DMS53 treated with DMSO at 0.1 percent for 48 hours (cell line): ENCODE measurements at regions not wholly inside any gene's neighbourhood (a gene's known extent, or its start where the extent isn't known, plus 50 kb on each side); places are given as distances from the start of the nearest gene placed in this dataset.
"Not testable (repeated sequence)": the region's sequence is repeated elsewhere in the genome, so short reads cannot be mapped to it uniquely, and the experiment has no call there.

Source experiments
- DNase-seq: peaks from one replicate; lab custom pipeline; 2025; ENCODE audit not compliant: unreplicated experiment; lab: John Stamatoyannopoulos, UW

DNA sequence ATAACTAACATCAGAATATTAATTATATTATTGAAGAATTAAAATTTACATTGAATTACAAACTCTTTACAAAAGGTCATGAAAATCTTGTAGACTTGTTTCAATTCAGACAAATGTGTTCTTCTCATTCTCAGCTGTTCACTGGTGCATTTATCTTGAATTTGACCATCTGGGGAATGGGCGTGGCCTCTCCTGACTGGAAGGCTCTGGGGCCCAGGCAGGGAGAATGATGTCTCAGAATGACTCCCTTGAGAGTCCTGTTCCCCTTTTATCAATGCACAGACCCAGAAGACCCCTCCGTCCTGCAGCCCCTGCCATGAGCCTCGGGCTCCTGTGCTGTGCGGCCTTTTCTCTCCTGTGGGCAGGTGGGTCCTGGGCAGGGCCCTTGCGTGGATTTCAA is 242.2 kb upstream of the PRSS1 start:
- not testable (repeated sequence) for DNase-seq

- no peak for DNase-seq
Observed at GRCh38 chr7:142506601-142507000, 242.7 kb upstream of the PRSS1 start.

GRCh38 chr7:142503949-142504348 is 245.3 kb upstream of the PRSS1 start:
- DNase-seq = not testable (repeated sequence)

- DNase-seq = no peak
Observed at GRCh38 chr7:142503036-142503435, 245.2 kb upstream of the PRSS58 start.

GRCh38 chr7:142501434-142501833 is 243.6 kb upstream of the PRSS58 start:
- DNase-seq = no peak

GRCh38 chr7:142500366-142500765 is 242.5 kb upstream of the PRSS58 start:
- no peak for DNase-seq

DNA sequence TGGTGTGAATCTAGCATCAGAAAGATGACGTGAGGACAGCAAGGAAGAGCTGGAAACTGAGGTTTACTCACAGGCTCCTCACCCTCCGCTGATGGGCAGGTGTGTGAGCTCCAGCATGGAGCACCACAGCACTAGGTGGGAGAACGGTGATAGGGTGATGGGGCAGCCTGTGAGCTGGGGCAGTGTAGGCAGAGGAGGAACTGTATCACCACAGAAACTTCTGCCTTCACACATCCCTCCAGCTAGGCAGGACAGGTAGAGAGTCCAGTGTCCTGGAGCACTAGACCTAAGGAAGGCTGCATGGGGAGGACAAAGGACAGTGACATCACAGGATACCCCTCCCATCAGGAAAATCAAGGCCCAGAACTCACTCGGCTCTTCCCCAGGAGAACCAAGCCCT is 241.8 kb upstream of the PRSS58 start:
- DNase-seq = no peak

DNA sequence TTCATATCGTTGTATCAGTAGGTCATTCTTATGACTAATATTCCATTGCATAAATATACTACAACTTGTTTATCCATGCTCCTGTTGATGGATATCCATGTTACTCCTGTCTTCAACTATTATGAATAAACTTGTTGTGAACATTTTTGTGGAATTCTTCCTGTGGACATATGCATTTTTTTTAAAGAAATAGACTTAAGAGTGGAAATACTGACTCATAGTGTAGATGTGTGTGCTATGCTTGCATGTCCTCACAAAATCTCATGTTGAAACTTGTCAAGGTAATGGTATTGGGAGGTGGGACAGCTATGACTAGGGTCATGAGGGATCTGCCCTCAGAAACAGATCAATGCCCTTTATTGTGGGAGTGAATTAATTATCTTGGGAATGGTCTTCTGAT is 240.5 kb upstream of the PRSS58 start:
- no peak for DNase-seq

DNA sequence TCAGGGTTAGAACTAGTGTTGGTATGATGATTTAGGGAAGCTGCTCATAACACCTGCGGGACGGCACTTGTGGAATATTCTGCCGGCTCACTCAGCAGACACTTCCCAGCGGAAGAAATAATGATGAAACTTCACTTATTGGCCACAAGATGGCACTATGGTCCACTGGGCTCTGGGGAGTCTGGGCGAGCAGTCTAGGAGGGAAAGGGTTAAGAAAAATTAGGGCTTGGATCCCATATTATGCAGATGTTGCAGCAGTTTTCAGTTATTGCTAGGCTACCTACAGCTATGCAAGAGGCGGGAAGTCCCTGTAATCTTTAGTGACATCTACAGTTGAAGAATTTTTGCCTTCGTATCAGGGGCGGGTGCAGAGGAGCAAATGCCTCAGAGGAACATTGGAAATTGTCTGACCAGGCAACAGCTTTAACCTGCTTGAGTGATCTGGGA is 238.7 kb upstream of the PRSS58 start:
- DNase-seq = no peak

GRCh38 chr7:142495879-142496278 is 238.0 kb upstream of the PRSS58 start:
- not testable (repeated sequence) for DNase-seq

DNA sequence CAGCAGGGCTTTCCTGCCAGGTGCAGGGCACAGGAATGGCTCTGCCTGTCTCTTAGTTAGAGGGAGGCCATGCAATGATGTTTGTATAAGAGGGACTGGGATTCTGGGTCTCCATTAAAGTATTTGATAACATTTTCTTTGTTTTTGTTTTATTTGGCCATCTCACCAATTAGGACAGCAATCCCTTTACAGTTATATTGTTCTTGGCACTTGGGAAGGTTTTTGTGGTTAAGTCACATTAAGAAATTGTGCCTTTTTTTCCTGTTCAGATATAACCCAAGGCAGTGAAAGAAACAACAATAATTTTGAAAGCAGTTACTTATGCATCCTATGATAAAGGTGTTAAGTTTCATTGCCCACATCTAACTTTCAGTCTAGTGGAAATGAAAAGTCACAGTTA is 237.4 kb upstream of the PRSS58 start:
- not testable (repeated sequence) for DNase-seq

DNA sequence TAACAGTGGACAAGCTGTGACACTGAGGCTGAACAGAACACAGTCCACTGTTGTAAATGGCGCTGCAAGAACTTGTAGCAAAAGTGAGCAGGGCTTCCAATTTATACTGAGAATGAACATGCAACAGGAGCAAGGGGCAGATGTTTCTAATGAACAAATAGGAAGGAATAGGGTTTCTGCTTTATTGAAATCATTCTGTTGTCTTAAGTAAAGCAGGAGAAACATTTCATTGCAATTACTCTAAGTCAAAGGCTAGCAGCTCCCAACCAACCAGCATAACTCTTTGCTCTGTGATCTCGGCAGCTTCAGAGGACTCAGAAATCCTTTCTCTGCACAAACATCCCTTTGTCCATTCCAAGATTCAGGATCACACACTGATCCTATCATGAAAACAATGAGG is 236.2 kb upstream of the PRSS58 start:
- DNase-seq = no peak

GRCh38 chr7:142488842-142489241 is 231.0 kb upstream of the PRSS58 start:
- no peak for DNase-seq

- DNase-seq = no peak
Observed at GRCh38 chr7:142488036-142488633, 230.3 kb upstream of the PRSS58 start.

GRCh38 chr7:142487565-142487964 is 229.7 kb upstream of the PRSS58 start:
- not testable (repeated sequence) for DNase-seq

- DNase-seq = no peak
Observed at GRCh38 chr7:142487124-142487523, 229.3 kb upstream of the PRSS58 start.

GRCh38 chr7:142485617-142486226 is 227.9 kb upstream of the PRSS58 start:
- DNase-seq = no peak

DNA sequence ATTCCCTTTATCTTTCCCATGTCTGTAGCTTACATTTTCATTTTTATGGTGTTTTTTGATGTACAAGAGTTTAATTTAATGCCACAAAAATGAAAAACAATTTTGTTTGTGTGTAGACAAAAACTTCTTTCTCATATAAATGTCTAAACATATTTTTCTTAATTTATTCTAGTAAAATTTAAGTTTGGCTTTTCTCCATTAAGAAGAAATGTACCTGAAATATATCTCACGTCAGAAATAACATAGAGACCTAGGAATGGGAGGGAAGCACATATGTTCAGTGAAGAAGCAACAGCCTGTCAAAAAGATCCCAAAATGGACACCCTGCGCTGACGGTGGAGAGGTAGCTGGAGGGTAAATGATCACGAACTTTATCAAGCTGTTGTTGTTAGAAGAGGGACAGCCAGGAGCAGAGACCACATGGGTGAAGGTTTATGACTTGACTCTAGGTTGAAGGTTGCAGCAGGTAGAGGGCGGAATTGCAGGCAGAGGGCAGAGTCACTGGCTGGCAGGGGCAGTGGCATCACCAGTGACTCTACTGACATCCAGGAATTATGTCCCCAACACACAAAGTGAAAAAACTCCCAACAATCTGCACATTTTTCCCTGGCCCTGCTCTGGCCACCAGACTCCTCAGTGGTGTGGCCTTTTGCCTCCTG is 225.9 kb upstream of the PRSS58 start:
- no peak for DNase-seq

- DNase-seq = peak; percentile 3
Observed at GRCh38 chr7:142482891-142483658, 225.2 kb upstream of the PRSS58 start.

DNA sequence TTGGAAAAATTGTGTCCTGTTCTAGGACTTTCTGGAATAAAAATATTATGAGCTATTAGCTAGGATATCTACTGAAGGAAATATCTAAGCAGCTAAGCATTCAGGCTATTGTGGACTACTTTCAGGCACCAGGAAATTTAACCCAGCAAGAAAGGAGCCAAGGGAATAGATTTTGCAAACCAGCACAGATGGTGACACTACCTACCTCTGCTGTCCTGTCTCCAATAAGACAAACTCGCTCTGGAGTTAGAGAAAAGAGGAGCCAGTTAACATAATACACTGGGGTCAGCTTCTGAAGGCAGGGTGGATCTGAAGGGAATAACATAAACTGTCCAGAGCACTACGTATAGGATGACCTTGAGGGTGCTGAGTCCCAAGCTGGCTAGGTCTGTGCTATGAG is 223.7 kb upstream of the PRSS58 start:
- DNase-seq = no peak

GRCh38 chr7:142478479-142479220 is 220.8 kb upstream of the PRSS58 start:
- peak; percentile 2 for DNase-seq
